ENCODE measurements at regions not wholly inside any gene's neighbourhood (a gene's known extent, or its start where the extent isn't known, plus 50 kb on each side); places are given as distances from the start of the nearest gene placed in this dataset.

DNA sequence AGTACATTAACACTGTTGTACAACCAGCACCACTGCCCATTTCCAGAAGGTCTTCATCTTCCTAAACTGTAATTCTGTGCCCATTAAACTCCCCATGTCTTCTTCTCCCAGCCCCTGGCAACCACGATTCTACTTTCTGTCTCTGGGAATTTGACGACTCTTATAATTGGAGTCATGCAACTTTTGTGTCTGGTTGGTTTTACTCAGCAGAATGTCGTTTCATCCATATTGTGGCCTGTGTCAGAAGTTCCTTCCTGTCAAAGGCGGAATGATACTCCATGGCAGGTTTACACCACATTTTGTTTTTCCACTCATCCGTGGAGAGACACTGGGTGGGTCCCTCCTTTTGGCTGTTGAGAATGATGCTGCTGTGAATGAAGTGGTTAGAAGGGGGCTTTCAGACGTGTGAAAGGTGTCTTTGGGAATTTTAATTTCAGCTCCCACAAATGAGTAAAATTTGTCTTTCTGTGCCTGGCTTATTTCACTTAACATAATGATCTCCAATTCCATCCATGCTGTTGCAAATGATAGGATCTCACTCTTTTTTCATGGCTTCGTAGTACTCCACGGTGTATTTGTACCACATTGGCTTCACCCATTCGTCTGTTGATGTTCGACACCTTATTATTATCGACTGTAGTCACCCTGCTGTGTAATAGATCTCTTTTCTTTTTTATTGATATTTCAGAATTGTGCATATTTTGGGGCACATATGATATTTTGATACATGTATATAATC is 86.1 kb upstream of the SEPTIN5 start:
- TF ChIP-seq EZH2phosphoT487 (IDR thresholded peaks at IDR 0.05; ENCODE audit: low read depth) = no peak
- TF ChIP-seq, protein P1, sequence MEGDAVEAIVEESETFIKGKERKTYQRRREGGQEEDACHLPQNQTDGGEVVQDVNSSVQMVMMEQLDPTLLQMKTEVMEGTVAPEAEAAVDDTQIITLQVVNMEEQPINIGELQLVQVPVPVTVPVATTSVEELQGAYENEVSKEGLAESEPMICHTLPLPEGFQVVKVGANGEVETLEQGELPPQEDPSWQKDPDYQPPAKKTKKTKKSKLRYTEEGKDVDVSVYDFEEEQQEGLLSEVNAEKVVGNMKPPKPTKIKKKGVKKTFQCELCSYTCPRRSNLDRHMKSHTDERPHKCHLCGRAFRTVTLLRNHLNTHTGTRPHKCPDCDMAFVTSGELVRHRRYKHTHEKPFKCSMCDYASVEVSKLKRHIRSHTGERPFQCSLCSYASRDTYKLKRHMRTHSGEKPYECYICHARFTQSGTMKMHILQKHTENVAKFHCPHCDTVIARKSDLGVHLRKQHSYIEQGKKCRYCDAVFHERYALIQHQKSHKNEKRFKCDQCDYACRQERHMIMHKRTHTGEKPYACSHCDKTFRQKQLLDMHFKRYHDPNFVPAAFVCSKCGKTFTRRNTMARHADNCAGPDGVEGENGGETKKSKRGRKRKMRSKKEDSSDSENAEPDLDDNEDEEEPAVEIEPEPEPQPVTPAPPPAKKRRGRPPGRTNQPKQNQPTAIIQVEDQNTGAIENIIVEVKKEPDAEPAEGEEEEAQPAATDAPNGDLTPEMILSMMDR (IDR thresholded peaks at IDR 0.05; ENCODE audit: low read depth, low read length) = no peak
